GM12891 (cell line): ENCODE measurements at regions not wholly inside any gene's neighbourhood (a gene's known extent, or its start where the extent isn't known, plus 50 kb on each side); places are given as distances from the start of the nearest gene placed in this dataset.

Source experiments
- PAX5 ChIP-seq: IDR thresholded peaks from 2 replicates; pipeline ENCODE4 v1.6.1; 2011; ENCODE audit warnings: low read length, moderate library complexity, mild to moderate bottlenecking; ENCODE audit not compliant: insufficient read depth, severe bottlenecking
- POLR2A ChIP-seq: IDR thresholded peaks from 2 replicates; pipeline ENCODE4 v1.6.1; 2011; ENCODE audit warnings: low read depth, low read length, control low read depth
- POLR2AphosphoS5 ChIP-seq: IDR thresholded peaks from 2 replicates; pipeline ENCODE4 v1.6.1; 2011; ENCODE audit warnings: low read depth, low read length, control low read depth
- POU2F2 ChIP-seq: IDR thresholded peaks from 2 replicates; pipeline ENCODE4 v1.6.1; 2011; ENCODE audit warnings: low read depth, mild to moderate bottlenecking, control low read depth, low read length, moderate library complexity
- SPI1 ChIP-seq: IDR thresholded peaks from 2 replicates; pipeline ENCODE4 v1.6.1; 2011; ENCODE audit warnings: low read depth, low read length, control low read depth
- TAF1 ChIP-seq: IDR thresholded peaks from 2 replicates; pipeline ENCODE4 v1.6.1; 2011; ENCODE audit warnings: low read depth, low read length, control low read depth

- TF ChIP-seq POLR2AphosphoS5 (no peak), POLR2A (no peak), SPI1 (no peak), TAF1 (no peak), POU2F2 (no peak), PAX5 (no peak)
Observed at GRCh38 chr5:51686622-51687021, 303.4 kb downstream of the ISL1 start.
